DOHH2 (cell line): ENCODE measurements at regions not wholly inside any gene's neighbourhood (a gene's known extent, or its start where the extent isn't known, plus 50 kb on each side); places are given as distances from the start of the nearest gene placed in this dataset.

ENCODE experiments used
- H3F3A ChIP-seq: fragments of 200-600 bp; sonication (generic), shearing (Covaris generic); 2 replicates; pipeline ENCODE4 v1.6.0; 2016; ENCODE audit warnings: antibody characterized with exemption, mild to moderate bottlenecking; ENCODE audit not compliant: control insufficient read depth, insufficient read depth
- H3K27ac ChIP-seq: fragments of 200-600 bp; sonication (generic); 2 replicates; pipeline ENCODE4 v1.5.1; 2014; ENCODE audit warnings: low read depth, mild to moderate bottlenecking, low read length, moderate library complexity
- H3K27me3 ChIP-seq: fragments of 200-600 bp; sonication (generic); 2 replicates; pipeline ENCODE4 v1.6.1; 2014; ENCODE audit warnings: mild to moderate bottlenecking, low read length, mixed read lengths; ENCODE audit not compliant: control insufficient read depth
- H3K36me3 ChIP-seq: fragments of 200-600 bp; sonication (generic); 2 replicates; pipeline ENCODE4 v1.6.1; 2014; ENCODE audit warnings: mild to moderate bottlenecking, low read length, moderate library complexity, mixed read lengths; ENCODE audit not compliant: control insufficient read depth
- H3K4me1 ChIP-seq: fragments of 200-600 bp; sonication (generic); 2 replicates; pipeline ENCODE4 v1.6.1; 2014; ENCODE audit warnings: mild to moderate bottlenecking, low read length, mixed read lengths; ENCODE audit not compliant: control insufficient read depth
- H3K4me2 ChIP-seq: fragments of 200-600 bp; sonication (generic); 2 replicates; pipeline ENCODE4 v1.6.0; 2014; ENCODE audit warnings: mild to moderate bottlenecking, low read length, moderate library complexity
- H3K4me3 ChIP-seq: fragments of 200-600 bp; sonication (generic); 2 replicates; pipeline ENCODE4 v1.5.1; 2014; ENCODE audit warnings: mild to moderate bottlenecking, low read length, mixed read lengths
- H3K79me2 ChIP-seq: fragments of 200-600 bp; sonication (generic); 2 replicates; pipeline ENCODE4 v1.6.1; 2014; ENCODE audit warnings: mild to moderate bottlenecking, low read length, mixed read lengths; ENCODE audit not compliant: control insufficient read depth
- H3K9me2 ChIP-seq: fragments of 200-600 bp; sonication (generic); replicated peaks from 2 replicates; pipeline ENCODE4 v1.6.1; 2014; ENCODE audit warnings: mild to moderate bottlenecking, low read length, mixed read lengths; ENCODE audit not compliant: control insufficient read depth
- H3K9me3 ChIP-seq: fragments of 200-600 bp; sonication (generic); 2 replicates; pipeline ENCODE4 v1.6.1; 2014; ENCODE audit warnings: antibody characterized with exemption, low read length, mixed read lengths; ENCODE audit not compliant: control insufficient read depth, insufficient read depth
- H4K20me1 ChIP-seq: fragments of 200-600 bp; sonication (generic); 2 replicates; pipeline ENCODE4 v1.6.0; 2014; ENCODE audit warnings: low read depth, mild to moderate bottlenecking, antibody characterized with exemption, low read length, moderate library complexity; ENCODE audit not compliant: control insufficient read depth, insufficient read depth
- EZH2phosphoT487 ChIP-seq: fragments of 200-600 bp; sonication (generic); IDR thresholded peaks from 2 replicates; pipeline ENCODE4 v1.6.1; 2017; ENCODE audit warnings: borderline replicate concordance, mild to moderate bottlenecking, antibody characterized with exemption, low read length, moderate library complexity, mixed read lengths
- TF ChIP-seq, protein P1 (sequence below): fragments of 200-600 bp; sonication (generic); IDR thresholded peaks from one replicate; pipeline ENCODE4 v1.5.1; 2014; ENCODE audit warnings: antibody characterized with exemption, mild to moderate bottlenecking, low read depth, low read length; ENCODE audit not compliant: poor library complexity, severe bottlenecking

- TF ChIP-seq, protein P1, sequence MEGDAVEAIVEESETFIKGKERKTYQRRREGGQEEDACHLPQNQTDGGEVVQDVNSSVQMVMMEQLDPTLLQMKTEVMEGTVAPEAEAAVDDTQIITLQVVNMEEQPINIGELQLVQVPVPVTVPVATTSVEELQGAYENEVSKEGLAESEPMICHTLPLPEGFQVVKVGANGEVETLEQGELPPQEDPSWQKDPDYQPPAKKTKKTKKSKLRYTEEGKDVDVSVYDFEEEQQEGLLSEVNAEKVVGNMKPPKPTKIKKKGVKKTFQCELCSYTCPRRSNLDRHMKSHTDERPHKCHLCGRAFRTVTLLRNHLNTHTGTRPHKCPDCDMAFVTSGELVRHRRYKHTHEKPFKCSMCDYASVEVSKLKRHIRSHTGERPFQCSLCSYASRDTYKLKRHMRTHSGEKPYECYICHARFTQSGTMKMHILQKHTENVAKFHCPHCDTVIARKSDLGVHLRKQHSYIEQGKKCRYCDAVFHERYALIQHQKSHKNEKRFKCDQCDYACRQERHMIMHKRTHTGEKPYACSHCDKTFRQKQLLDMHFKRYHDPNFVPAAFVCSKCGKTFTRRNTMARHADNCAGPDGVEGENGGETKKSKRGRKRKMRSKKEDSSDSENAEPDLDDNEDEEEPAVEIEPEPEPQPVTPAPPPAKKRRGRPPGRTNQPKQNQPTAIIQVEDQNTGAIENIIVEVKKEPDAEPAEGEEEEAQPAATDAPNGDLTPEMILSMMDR = no peak
- H3K79me2 ChIP-seq = no peaks in the 10 kb centered on the region
- H3K27me3 ChIP-seq = no peaks in the 10 kb centered on the region
- H3K4me3 ChIP-seq = no peak overlapping the region
- H3K4me2 ChIP-seq = no peak overlapping the region
- no peaks in the 10 kb centered on the region for H3K36me3 ChIP-seq
- no peaks in the 10 kb centered on the region for H3K9me2 ChIP-seq
- no peak overlapping the region for H3K27ac ChIP-seq
- no peaks in the 10 kb centered on the region for H3F3A ChIP-seq
- H3K4me1 ChIP-seq = no peaks in the 10 kb centered on the region
- no peaks in the 10 kb centered on the region for H4K20me1 ChIP-seq
- no peaks in the 10 kb centered on the region for H3K9me3 ChIP-seq
Measured at GRCh38 chr15:58369956-58370355, 61.8 kb upstream of the LIPC start.

DNA sequence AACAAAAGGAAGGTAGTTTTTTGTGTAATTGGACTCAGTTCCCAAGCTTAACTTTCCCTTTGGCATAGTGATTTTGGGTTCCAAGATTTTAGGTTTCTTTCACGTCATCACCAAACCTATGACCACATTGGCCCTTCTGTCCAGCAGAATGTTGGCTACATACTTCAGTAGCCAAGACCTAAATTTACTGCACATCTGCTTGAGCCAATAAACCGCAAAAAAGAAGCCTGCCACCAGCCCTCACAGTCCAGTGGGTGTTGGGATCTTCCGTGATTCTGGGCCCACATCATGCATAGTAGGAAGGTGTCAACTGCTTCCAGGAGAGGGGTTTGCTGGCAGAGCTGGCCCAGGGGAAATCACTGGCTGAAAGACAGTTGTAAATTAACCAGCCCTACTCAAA is 57.6 kb upstream of the LIPC start:
- no peak for TF ChIP-seq EZH2phosphoT487
- TF ChIP-seq, protein P1 = no peak
- no peaks in the 10 kb centered on the region for H3K79me2 ChIP-seq
- no peaks in the 10 kb centered on the region for H3K36me3 ChIP-seq
- H3K9me2 ChIP-seq = no peaks in the 10 kb centered on the region
- H3K4me1 ChIP-seq = no peaks in the 10 kb centered on the region
- no peaks in the 10 kb centered on the region for H3F3A ChIP-seq
- H3K4me3 ChIP-seq = no peak overlapping the region
- no peak overlapping the region for H3K27ac ChIP-seq
- H3K27me3 ChIP-seq = no peaks in the 10 kb centered on the region
- no peaks in the 10 kb centered on the region for H3K9me3 ChIP-seq
- H3K4me2 ChIP-seq = no peak overlapping the region
- H4K20me1 ChIP-seq = no peaks in the 10 kb centered on the region

- Histone ChIP-seq H3K4me2 (no peak overlapping the region), H3K9me2 (no peaks in the 10 kb centered on the region), H3K9me3 (no peaks in the 10 kb centered on the region), H3K79me2 (no peaks in the 10 kb centered on the region), H3K4me3 (no peak overlapping the region), H3K36me3 (no peaks in the 10 kb centered on the region), H3K27me3 (no peaks in the 10 kb centered on the region), H3K4me1 (no peaks in the 10 kb centered on the region), H3K27ac (no peak overlapping the region), H3F3A (no peaks in the 10 kb centered on the region), H4K20me1 (no peaks in the 10 kb centered on the region)
- TF ChIP-seq EZH2phosphoT487 = no peak
- TF ChIP-seq, protein P1 = no peak
Measured at GRCh38 chr15:58377193-58377592, 54.6 kb upstream of the LIPC start.
